HG02571 (cell line): ENCODE measurements at regions not wholly inside any gene's neighbourhood (a gene's known extent, or its start where the extent isn't known, plus 50 kb on each side); places are given as distances from the start of the nearest gene placed in this dataset.

Experiments used
- ATAC-seq: cut with Tn5 transposase; IDR thresholded peaks from one replicate; pipeline ENCODE4 v1.9.1; 2021; ENCODE audit warnings: mild to moderate bottlenecking, moderate library complexity; ENCODE audit not compliant: unreplicated experiment

- ATAC-seq: no peak
Observed at GRCh38 chr15:81625896-81626295, 251.9 kb upstream of the TMC3 start.

- no peak for ATAC-seq
Observed at GRCh38 chr15:81619002-81619401, 245.0 kb upstream of the TMC3 start.

GRCh38 chr15:81612631-81613030 is 238.6 kb upstream of the TMC3 start:
- no peak for ATAC-seq

GRCh38 chr15:81611679-81612078 is 237.7 kb upstream of the TMC3 start:
- no peak for ATAC-seq

GRCh38 chr15:81608309-81608829 is 234.4 kb upstream of the TMC3 start:
- ATAC-seq: no peak

- ATAC-seq: no peak
Observed at GRCh38 chr15:81604713-81605112, 230.7 kb upstream of the TMC3 start.

- ATAC-seq: no peak
Observed at GRCh38 chr15:81596159-81596865, 222.3 kb upstream of the TMC3 start.

- ATAC-seq: no peak
Observed at GRCh38 chr15:81595752-81596151, 221.7 kb upstream of the TMC3 start.

- no peak for ATAC-seq
Observed at GRCh38 chr15:81589671-81590070, 215.7 kb upstream of the TMC3 start.

- ATAC-seq: no peak
Observed at GRCh38 chr15:81575436-81576123, 201.6 kb upstream of the TMC3 start.

GRCh38 chr15:81573098-81573746 is 199.2 kb upstream of the TMC3 start:
- ATAC-seq: no peak

GRCh38 chr15:81572190-81572589 is 198.2 kb upstream of the TMC3 start:
- no peak for ATAC-seq

- ATAC-seq: no peak
Observed at GRCh38 chr15:81569286-81570080, 195.5 kb upstream of the TMC3 start.

- no peak for ATAC-seq
Observed at GRCh38 chr15:81567924-81568323, 193.9 kb upstream of the TMC3 start.

- no peak for ATAC-seq
Observed at GRCh38 chr15:81562986-81563385, 189.0 kb upstream of the TMC3 start.

- no peak for ATAC-seq
Observed at GRCh38 chr15:81560405-81560804, 186.4 kb upstream of the TMC3 start.

- ATAC-seq: no peak
Observed at GRCh38 chr15:81558056-81558455, 184.0 kb upstream of the TMC3 start.

GRCh38 chr15:81555346-81555745 is 181.3 kb upstream of the TMC3 start:
- ATAC-seq: no peak

- no peak for ATAC-seq
Observed at GRCh38 chr15:81548365-81549130, 174.5 kb upstream of the TMC3 start.

- ATAC-seq: no peak
Observed at GRCh38 chr15:81547521-81548132, 173.6 kb upstream of the TMC3 start.
